ENCODE measurements at regions not wholly inside any gene's neighbourhood (a gene's known extent, or its start where the extent isn't known, plus 50 kb on each side); places are given as distances from the start of the nearest gene placed in this dataset.

GRCh38 chr1:221841983-221842335, 100.1 kb upstream of the DUSP10 start:
- TF ChIP-seq CTCF (IDR thresholded peaks at IDR 0.05; ENCODE audit: low read depth, low read length) (no peak), EZH2phosphoT487 (IDR thresholded peaks at IDR 0.05; ENCODE audit: low read depth) (no peak)

GRCh38 chr1:221841251-221841982, 99.5 kb upstream of the DUSP10 start:
- H3K4me3 ChIP-seq (ENCODE audit: low read length), result no peak overlapping the region
- H3K9ac ChIP-seq (ENCODE audit: low read length), result no peak overlapping the region
- TF ChIP-seq EZH2phosphoT487 (IDR thresholded peaks at IDR 0.05; ENCODE audit: low read depth), result no peak
- TF ChIP-seq CTCF (IDR thresholded peaks at IDR 0.05; ENCODE audit: low read depth, low read length), result no peak
- H3K9me3 ChIP-seq (ENCODE audit: insufficient read depth, low read length), result no peaks in the 10 kb centered on the region
- H3K27me3 ChIP-seq (ENCODE audit: low read depth, low read length), result peaks cover 19% of the 10 kb centered on the region
- no peaks in the 10 kb centered on the region for H3K79me2 ChIP-seq (ENCODE audit: low read length)
- H3K4me1 ChIP-seq (ENCODE audit: low read length), result peaks cover 45% of the 10 kb centered on the region
- H3K27ac ChIP-seq (ENCODE audit: low read length), result no peak overlapping the region
- no peak overlapping the region for H3K4me2 ChIP-seq (ENCODE audit: low read length)
- no peaks in the 10 kb centered on the region for H3K36me3 ChIP-seq (replicated peaks; ENCODE audit: low read depth, low read length)
- H4K20me1 ChIP-seq (ENCODE audit: insufficient read depth, low read length), result no peaks in the 10 kb centered on the region
- no peak overlapping the region for H2AFZ ChIP-seq (ENCODE audit: low read depth, low read length)

More at GRCh38 chr1:221841983-221842335, 100.1 kb upstream of the DUSP10 start:
- H3K79me2 ChIP-seq (ENCODE audit: low read length), result no peaks in the 10 kb centered on the region
- no peak overlapping the region for H3K9ac ChIP-seq (ENCODE audit: low read length)
- no peaks in the 10 kb centered on the region for H4K20me1 ChIP-seq (ENCODE audit: insufficient read depth, low read length)
- no peak overlapping the region for H2AFZ ChIP-seq (ENCODE audit: low read depth, low read length)
- H3K4me1 ChIP-seq (ENCODE audit: low read length), result peaks cover 44% of the 10 kb centered on the region
- H3K27ac ChIP-seq (ENCODE audit: low read length), result no peak overlapping the region
- H3K9me3 ChIP-seq (ENCODE audit: insufficient read depth, low read length), result no peaks in the 10 kb centered on the region
- H3K27me3 ChIP-seq (ENCODE audit: low read depth, low read length), result peaks cover 14% of the 10 kb centered on the region
- H3K36me3 ChIP-seq (replicated peaks; ENCODE audit: low read depth, low read length), result no peaks in the 10 kb centered on the region
- H3K4me2 ChIP-seq (ENCODE audit: low read length), result no peak overlapping the region
- no peak overlapping the region for H3K4me3 ChIP-seq (ENCODE audit: low read length)

- no peak overlapping the region for H3K4me3 ChIP-seq (ENCODE audit: low read length)
- H3K27ac ChIP-seq (ENCODE audit: low read length), result peak overlapping the region; percentile 60; the same call in 1 of the 2 replicates
- no peak overlapping the region for H2AFZ ChIP-seq (ENCODE audit: low read depth, low read length)
- H3K9me3 ChIP-seq (ENCODE audit: insufficient read depth, low read length), result no peaks in the 10 kb centered on the region
- H3K27me3 ChIP-seq (ENCODE audit: low read depth, low read length), result peaks cover 26% of the 10 kb centered on the region
- H3K9ac ChIP-seq (ENCODE audit: low read length), result peak overlapping the region; percentile 44; the same call in 1 of the 2 replicates
- H3K79me2 ChIP-seq (ENCODE audit: low read length), result no peaks in the 10 kb centered on the region
- H4K20me1 ChIP-seq (ENCODE audit: insufficient read depth, low read length), result no peaks in the 10 kb centered on the region
- no peaks in the 10 kb centered on the region for H3K36me3 ChIP-seq (replicated peaks; ENCODE audit: low read depth, low read length)
- H3K4me2 ChIP-seq (ENCODE audit: low read length), result peak overlapping the region; percentile 51
- peaks cover 45% of the 10 kb centered on the region for H3K4me1 ChIP-seq (ENCODE audit: low read length)
- TF ChIP-seq EZH2phosphoT487 (IDR thresholded peaks at IDR 0.05; ENCODE audit: low read depth), result no peak
Observed at GRCh38 chr1:221840511-221841243, 98.8 kb upstream of the DUSP10 start.

- Histone ChIP-seq H3K4me3 (ENCODE audit: low read length) (no peak overlapping the region; the same call in 1 of the 2 replicates), H3K27me3 (ENCODE audit: low read depth, low read length) (peaks cover 34% of the 10 kb centered on the region), H4K20me1 (ENCODE audit: insufficient read depth, low read length) (no peaks in the 10 kb centered on the region), H2AFZ (ENCODE audit: low read depth, low read length) (peak overlapping the region; percentile 30; the same call in 1 of the 2 replicates), H3K36me3 (replicated peaks; ENCODE audit: low read depth, low read length) (no peaks in the 10 kb centered on the region), H3K9ac (ENCODE audit: low read length) (peak overlapping the region; percentile 44; the same call in 1 of the 2 replicates), H3K79me2 (ENCODE audit: low read length) (no peaks in the 10 kb centered on the region), H3K9me3 (ENCODE audit: insufficient read depth, low read length) (no peaks in the 10 kb centered on the region), H3K27ac (ENCODE audit: low read length) (peak overlapping the region; percentile 60), H3K4me1 (ENCODE audit: low read length) (peaks cover 45% of the 10 kb centered on the region), H3K4me2 (ENCODE audit: low read length) (peak overlapping the region; percentile 51)
- no peak for TF ChIP-seq CTCF (IDR thresholded peaks at IDR 0.05; ENCODE audit: low read depth, low read length)
- TF ChIP-seq EZH2phosphoT487 (IDR thresholded peaks at IDR 0.05; ENCODE audit: low read depth), result no peak
Observed at GRCh38 chr1:221839782-221840395, 98.0 kb upstream of the DUSP10 start.
